22Rv1 (cell line): ENCODE measurements at regions not wholly inside any gene's neighbourhood (a gene's known extent, or its start where the extent isn't known, plus 50 kb on each side); places are given as distances from the start of the nearest gene placed in this dataset.

Source experiments
- H3K27ac ChIP-seq: fragments of 450-650 bp; 2 replicates; pipeline ENCODE4 v1.5.1; 2017
- CTCF ChIP-seq: fragments of 450-650 bp; IDR thresholded peaks from 2 replicates; pipeline ENCODE4 v1.5.1; 2017; ENCODE audit warnings: mild to moderate bottlenecking
- ZFX ChIP-seq: fragments of 450-650 bp; IDR thresholded peaks from 2 replicates; pipeline ENCODE4 v1.6.1; 2017; ENCODE audit warnings: antibody characterized with exemption, borderline replicate concordance

GRCh38 chr16:79850348-79850747 is 249.8 kb upstream of the MAF start:
- no peak overlapping the region for H3K27ac ChIP-seq
- TF ChIP-seq ZFX (no peak), CTCF (no peak)

- no peak for TF ChIP-seq ZFX
- TF ChIP-seq CTCF: no peak
- H3K27ac ChIP-seq: no peak overlapping the region
Observed at GRCh38 chr16:79849119-79849518, 248.6 kb upstream of the MAF start.

DNA sequence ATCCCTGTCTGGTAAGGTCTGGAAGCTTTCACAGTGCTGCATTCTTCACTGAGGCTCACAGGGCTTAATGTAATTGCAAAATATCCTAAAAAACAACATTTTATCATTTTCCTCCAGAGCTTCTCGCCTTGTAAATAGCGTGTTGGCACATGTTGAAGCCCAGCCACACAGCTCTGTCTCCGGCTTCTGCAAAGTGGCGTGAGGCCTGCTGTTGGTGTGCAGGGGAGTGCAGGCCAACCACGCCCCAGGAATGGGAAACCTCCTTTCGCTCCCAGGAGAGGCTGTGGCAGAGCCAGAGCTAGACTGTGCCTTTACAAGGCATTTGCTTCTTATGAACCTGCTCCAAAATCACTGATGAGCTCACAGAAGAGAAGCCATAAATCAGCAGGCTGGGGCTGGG is 248.2 kb upstream of the MAF start:
- H3K27ac ChIP-seq: no peak overlapping the region
- TF ChIP-seq CTCF: no peak
- no peak for TF ChIP-seq ZFX

DNA sequence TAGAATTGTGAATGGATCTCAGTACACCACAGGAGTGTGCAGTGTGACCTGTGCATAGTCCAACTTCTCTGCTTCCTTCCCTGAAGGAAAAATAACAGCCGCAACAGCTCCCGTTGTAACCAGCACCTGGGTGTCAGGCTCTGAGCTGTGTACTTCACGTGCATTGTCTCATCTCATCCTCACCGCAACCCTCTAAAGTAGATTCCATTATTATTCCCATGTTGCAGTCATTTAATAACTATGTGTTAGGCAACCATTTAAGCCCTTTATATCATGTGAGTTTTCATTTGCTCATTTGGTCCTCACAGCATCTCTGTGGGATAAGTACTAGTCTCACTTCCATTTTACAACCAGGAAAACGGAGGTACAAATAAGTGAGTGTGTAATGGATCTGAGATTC is 247.0 kb upstream of the MAF start:
- H3K27ac ChIP-seq: no peak overlapping the region
- TF ChIP-seq ZFX: no peak
- no peak for TF ChIP-seq CTCF

- no peak overlapping the region for H3K27ac ChIP-seq
- TF ChIP-seq CTCF (no peak), ZFX (no peak)
Observed at GRCh38 chr16:79847101-79847500, 246.6 kb upstream of the MAF start.

- no peak overlapping the region for H3K27ac ChIP-seq
- TF ChIP-seq ZFX: no peak
- no peak for TF ChIP-seq CTCF
Observed at GRCh38 chr16:79845734-79846135, 245.2 kb upstream of the MAF start.

- TF ChIP-seq ZFX (no peak), CTCF (no peak)
- H3K27ac ChIP-seq: no peak overlapping the region
Observed at GRCh38 chr16:79845033-79845733, 244.6 kb upstream of the MAF start.
